HFF-Myc (cell line): ENCODE measurements at regions not wholly inside any gene's neighbourhood (a gene's known extent, or its start where the extent isn't known, plus 50 kb on each side); places are given as distances from the start of the nearest gene placed in this dataset.

ENCODE experiments used
- DNase-seq: peaks from one replicate; pipeline ENCODE4 v3.0.0-alpha.2; 2011; ENCODE audit warnings: low read depth; ENCODE audit errors: extremely low read depth
- H3K4me3 ChIP-seq: replicated peaks from 2 replicates; pipeline ENCODE4 v1.5.1; 2011; ENCODE audit warnings: low read depth, mild to moderate bottlenecking, control low read depth, low read length
- TF ChIP-seq, protein P1 (sequence below): IDR thresholded peaks from 2 replicates; pipeline ENCODE4 v1.5.1; 2012; ENCODE audit warnings: mild to moderate bottlenecking, low read depth, low read length, control low read depth; ENCODE audit errors: missing control alignments

DNA sequence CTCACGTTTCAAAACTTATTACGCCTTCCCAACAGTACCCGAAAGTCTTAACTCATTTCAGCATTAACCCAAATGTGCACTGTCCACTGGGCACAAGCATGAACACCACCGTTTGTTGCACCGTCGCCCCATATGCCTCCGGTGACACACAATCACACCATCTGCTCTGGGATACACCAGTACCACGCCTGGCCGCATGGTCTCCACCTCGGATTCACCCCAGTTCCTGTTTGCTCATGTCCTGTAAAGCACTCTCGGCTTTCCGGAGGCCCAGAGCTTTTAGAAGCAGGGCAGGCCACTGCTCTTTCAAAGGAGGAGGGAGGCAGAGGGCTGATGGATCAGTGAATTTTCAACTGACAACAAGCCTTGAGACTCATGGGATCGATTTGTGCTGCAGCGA lies 1570.0 kb upstream of the DEFB115 start:
- TF ChIP-seq, protein P1, sequence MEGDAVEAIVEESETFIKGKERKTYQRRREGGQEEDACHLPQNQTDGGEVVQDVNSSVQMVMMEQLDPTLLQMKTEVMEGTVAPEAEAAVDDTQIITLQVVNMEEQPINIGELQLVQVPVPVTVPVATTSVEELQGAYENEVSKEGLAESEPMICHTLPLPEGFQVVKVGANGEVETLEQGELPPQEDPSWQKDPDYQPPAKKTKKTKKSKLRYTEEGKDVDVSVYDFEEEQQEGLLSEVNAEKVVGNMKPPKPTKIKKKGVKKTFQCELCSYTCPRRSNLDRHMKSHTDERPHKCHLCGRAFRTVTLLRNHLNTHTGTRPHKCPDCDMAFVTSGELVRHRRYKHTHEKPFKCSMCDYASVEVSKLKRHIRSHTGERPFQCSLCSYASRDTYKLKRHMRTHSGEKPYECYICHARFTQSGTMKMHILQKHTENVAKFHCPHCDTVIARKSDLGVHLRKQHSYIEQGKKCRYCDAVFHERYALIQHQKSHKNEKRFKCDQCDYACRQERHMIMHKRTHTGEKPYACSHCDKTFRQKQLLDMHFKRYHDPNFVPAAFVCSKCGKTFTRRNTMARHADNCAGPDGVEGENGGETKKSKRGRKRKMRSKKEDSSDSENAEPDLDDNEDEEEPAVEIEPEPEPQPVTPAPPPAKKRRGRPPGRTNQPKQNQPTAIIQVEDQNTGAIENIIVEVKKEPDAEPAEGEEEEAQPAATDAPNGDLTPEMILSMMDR = no peak
- no peak for DNase-seq
- no peak overlapping the region for H3K4me3 ChIP-seq

DNA sequence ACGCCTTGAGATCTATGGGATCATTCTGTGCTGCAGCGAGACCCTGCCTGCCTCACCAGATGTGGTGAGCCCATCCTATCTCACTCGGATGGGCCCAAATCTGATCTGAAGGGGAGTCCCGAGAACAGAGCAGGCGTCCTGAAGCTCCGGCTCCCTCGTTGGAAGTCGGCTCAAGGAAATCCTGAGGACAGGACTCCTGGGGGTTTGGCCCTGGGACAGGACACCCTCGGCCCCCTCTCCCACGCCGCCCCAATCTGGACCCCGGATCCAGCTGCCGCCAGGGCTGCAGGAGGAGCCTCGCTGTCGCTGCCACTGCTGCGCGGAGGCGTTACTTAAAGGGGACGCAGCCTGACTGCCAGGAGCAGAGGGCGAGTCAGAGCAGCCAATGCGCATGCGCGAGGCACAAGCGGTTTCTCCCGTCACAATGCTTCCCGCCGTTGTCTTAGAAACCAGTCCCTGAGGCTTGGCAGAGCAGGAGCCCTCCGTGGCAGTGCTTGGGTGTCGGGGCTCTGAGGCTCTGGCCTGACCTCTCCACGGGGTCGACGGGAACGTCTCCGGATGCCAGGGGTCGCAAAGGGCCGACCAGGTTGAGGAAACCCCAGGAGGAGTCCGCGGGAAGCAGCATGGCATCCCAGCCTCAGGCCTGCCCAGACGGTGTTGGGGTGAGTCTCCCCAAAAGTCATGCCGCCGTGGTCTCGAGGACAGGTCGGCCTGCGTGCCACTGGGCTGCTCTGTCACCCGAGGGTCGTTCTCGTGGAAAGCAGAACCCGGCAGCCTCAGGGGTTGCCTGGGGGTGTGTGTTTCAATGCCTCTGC lies 1567.8 kb upstream of the DEFB115 start:
- TF ChIP-seq, protein P1 = no peak
- H3K4me3 ChIP-seq = no peak overlapping the region
- DNase-seq = no peak

DNA sequence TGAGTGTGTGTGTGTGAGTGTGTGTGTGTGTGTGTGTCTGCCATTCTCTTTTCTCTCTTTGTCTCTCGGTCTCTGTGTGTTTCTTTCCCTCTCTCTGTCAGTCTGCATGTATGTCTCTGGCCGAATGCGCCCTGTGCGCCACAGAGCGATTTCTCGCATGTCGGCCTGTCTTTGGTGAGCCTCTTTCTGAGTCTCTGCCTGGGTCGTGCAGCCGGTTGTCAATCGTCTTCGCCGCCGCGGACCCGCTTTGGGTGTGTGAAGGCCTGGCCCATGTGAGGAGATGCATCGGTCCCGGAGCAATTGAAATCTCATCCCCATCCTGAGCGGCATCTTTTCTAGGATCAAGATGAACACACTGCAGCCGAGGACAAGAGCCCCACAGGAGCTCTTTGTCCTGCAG lies 1567.2 kb upstream of the DEFB115 start:
- no peak overlapping the region for H3K4me3 ChIP-seq
- DNase-seq = no peak
- TF ChIP-seq, protein P1 = no peak

DNA sequence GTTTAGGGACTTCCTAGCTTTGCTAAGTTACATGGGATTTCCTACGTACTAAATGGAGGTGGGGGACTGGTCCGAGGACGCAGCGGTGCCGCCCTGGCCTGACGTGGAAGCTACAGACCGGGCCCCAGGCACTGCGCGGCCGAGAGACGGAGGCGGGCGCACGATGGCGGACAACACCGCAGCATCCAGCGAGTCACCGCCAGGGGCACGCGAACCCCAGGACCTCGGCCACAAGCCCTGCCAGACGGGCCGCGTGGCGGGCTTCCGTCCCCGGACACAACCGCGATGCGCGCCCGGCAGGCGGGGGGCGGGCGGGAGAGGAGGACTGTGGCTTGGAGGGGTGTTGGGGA lies 1516.9 kb upstream of the DEFB115 start:
- DNase-seq = no peak
- no peak overlapping the region for H3K4me3 ChIP-seq
- TF ChIP-seq, protein P1 = no peak

DNA sequence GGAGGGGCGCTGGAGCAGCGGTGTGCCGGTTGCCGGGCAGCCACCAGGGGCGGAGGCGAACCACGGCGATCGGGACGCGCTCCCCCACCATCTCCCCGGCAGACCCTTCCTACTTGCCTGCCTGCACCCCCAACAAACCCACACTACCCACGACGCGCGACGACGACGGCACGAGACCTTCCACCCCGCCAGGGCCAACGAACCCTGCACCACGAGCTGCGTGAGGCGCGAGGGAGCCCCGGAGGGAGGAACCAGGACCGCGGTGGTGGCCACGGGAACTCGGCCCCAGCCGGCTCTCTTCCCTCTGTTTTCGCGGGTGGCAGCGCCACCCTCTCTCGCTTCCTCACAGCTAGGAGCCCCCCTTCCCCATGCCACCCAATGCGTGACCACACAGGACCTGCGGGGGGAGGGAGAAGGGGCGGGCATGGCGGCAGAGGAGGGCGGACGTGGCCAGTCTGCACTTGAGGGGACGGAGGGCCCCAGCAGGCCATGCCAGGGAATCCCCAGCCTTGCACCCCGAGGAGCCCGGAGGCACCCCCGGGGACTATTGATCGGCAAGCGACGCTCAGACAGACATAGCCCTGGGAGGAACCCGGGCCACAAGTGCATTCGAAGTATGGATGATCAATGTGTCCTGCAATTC lies 1516.4 kb upstream of the DEFB115 start:
- no peak for DNase-seq
- TF ChIP-seq, protein P1 = no peak
- no peak overlapping the region for H3K4me3 ChIP-seq

DNA sequence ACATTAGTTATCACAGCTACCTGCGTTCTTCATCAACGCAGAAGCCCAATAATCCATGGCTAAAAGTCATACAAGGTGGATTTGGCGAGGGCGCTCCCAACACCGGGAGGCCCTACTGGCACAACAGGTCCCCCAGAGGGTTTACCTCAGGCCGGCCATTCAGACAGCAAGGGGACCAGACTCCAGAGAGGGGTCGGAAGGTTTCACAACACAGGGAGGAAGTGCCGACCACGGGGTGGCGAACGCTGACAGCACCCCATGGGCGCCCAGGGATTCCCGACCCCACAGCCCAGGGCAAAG lies 1515.9 kb upstream of the DEFB115 start:
- TF ChIP-seq, protein P1 = no peak
- H3K4me3 ChIP-seq = no peak overlapping the region
- no peak for DNase-seq
